ENCODE measurements at regions not wholly inside any gene's neighbourhood (a gene's known extent, or its start where the extent isn't known, plus 50 kb on each side); places are given as distances from the start of the nearest gene placed in this dataset.

- Histone ChIP-seq H3K4me1 (replicated peaks in 1 of 2) (no peaks in the 10 kb centered on the region), H3K36me3 (replicated peaks in 1 of 2) (no peaks in the 10 kb centered on the region), H3K4me3 (no peak overlapping the region), H3K27ac (no peak overlapping the region), H3K9me3 (replicated peaks in 1 of 3) (no peaks in the 10 kb centered on the region), H3K27me3 (no peaks in the 10 kb centered on the region)
- TF ChIP-seq CTCF (IDR thresholded peaks at IDR 0.05), result no peak
- no peak for TF ChIP-seq POLR2A (IDR thresholded peaks at IDR 0.05)
- DNase-seq, result no peak
- intact Hi-C loops (cut with DNase I), result no loop called here
- WGBS, 4 donors, result 79 to 87% (median 83%) methylated on average over 2 of the region's 2 CpGs
Measured at GRCh38 chr13:63120883-63121282, 1705.2 kb upstream of the PCDH20 start.

GRCh38 chr13:63117710-63118109, 1702.1 kb upstream of the PCDH20 start:
- intact Hi-C loops (cut with DNase I), result no loop called here
- H3K27me3 ChIP-seq, result no peaks in the 10 kb centered on the region
- no peaks in the 10 kb centered on the region for H3K9me3 ChIP-seq (replicated peaks in 1 of 3)
- no peaks in the 10 kb centered on the region for H3K36me3 ChIP-seq (replicated peaks in 1 of 2)
- TF ChIP-seq POLR2A (IDR thresholded peaks at IDR 0.05) (no peak), CTCF (IDR thresholded peaks at IDR 0.05) (no peak)
- DNase-seq, result no peak
- H3K4me3 ChIP-seq, result no peak overlapping the region
- no peaks in the 10 kb centered on the region for H3K4me1 ChIP-seq (replicated peaks in 1 of 2)
- 92 to 95% (median 93%) methylated on average over 15 of the region's 15 CpGs for WGBS, 4 donors
- no peak overlapping the region for H3K27ac ChIP-seq

GRCh38 chr13:63112799-63113395, 1697.2 kb upstream of the PCDH20 start:
- no peaks in the 10 kb centered on the region for H3K27me3 ChIP-seq
- WGBS, 4 donors, result 91 to 97% (median 95%) methylated on average over 2 of the region's 2 CpGs
- intact Hi-C loops (cut with DNase I), result no loop called here

GRCh38 chr13:63110466-63110865, 1694.8 kb upstream of the PCDH20 start:
- Histone ChIP-seq H3K4me1 (replicated peaks in 1 of 2) (no peaks in the 10 kb centered on the region), H3K27me3 (no peaks in the 10 kb centered on the region), H3K4me3 (no peak overlapping the region), H3K27ac (no peak overlapping the region), H3K36me3 (replicated peaks in 1 of 2) (no peaks in the 10 kb centered on the region), H3K9me3 (replicated peaks in 1 of 3) (no peaks in the 10 kb centered on the region)
- intact Hi-C loops (cut with DNase I), result no loop called here
- TF ChIP-seq POLR2A (IDR thresholded peaks at IDR 0.05), result no peak
- no peak for TF ChIP-seq CTCF (IDR thresholded peaks at IDR 0.05)
- 27 to 49% (median 46%) methylated on average over 1 of the region's 1 CpG for WGBS, 4 donors
- no peak for DNase-seq

More at GRCh38 chr13:63112799-63113395, 1697.2 kb upstream of the PCDH20 start:
- DNase-seq, result no peak
- TF ChIP-seq POLR2A (IDR thresholded peaks at IDR 0.05) (no peak), CTCF (IDR thresholded peaks at IDR 0.05) (no peak)
- Histone ChIP-seq H3K9me3 (replicated peaks in 1 of 3) (no peaks in the 10 kb centered on the region), H3K27ac (no peak overlapping the region), H3K36me3 (replicated peaks in 1 of 2) (no peaks in the 10 kb centered on the region), H3K4me1 (replicated peaks in 1 of 2) (no peaks in the 10 kb centered on the region), H3K4me3 (no peak overlapping the region)
